GM10248 (cell line): ENCODE measurements at regions not wholly inside any gene's neighbourhood (a gene's known extent, or its start where the extent isn't known, plus 50 kb on each side); places are given as distances from the start of the nearest gene placed in this dataset.

Experiments used
- CTCF ChIA-PET: fragments of 300-600 bp; sonication (Branson Sonifier 250); formaldehyde crosslinking; extraction: SDS; loops from one replicate; lab custom pipeline; 2021; ENCODE audit warnings: antibody characterized with exemption; lab: Yijun Ruan, JAX
- POLR2A ChIA-PET: fragments of 350-650 bp; sonication (Branson Sonifier 250); formaldehyde crosslinking; extraction: SDS; loops from one replicate; lab custom pipeline; 2020; ENCODE audit warnings: antibody characterized with exemption; lab: Yijun Ruan, JAX
- DNase-seq: peaks from one replicate; pipeline ENCODE4 v3.0.0; 2012; ENCODE audit errors: extremely low spot score
- TF ChIP-seq, protein P1 (sequence below): IDR thresholded peaks from 2 replicates; pipeline ENCODE4 v1.5.1; 2012; ENCODE audit warnings: mild to moderate bottlenecking, low read depth; ENCODE audit errors: extremely low read depth, missing control alignments, control extremely low read depth

DNA sequence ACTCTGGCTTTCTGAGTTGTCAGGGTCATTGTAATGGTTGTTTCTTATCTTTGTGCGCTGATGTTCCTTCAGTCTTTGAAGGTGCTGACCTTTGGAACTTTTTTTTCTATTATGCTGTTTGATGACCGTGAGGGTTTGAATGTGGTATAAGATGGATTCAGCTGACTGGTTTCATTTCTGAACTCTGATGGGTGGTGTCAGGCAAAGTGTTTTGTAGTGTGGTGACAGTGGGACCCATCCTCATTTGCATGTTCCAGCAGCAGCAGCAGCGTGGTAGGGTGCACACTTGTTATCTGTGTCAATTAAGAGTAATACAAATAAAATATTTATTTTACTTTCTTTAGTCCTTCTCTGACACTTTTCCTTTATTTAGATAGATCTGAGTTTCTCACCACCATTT, 227.7 kb upstream of the PRR16 start:
- POLR2A ChIA-PET = no interaction called here
- DNase-seq = no peak
- TF ChIP-seq, protein P1, sequence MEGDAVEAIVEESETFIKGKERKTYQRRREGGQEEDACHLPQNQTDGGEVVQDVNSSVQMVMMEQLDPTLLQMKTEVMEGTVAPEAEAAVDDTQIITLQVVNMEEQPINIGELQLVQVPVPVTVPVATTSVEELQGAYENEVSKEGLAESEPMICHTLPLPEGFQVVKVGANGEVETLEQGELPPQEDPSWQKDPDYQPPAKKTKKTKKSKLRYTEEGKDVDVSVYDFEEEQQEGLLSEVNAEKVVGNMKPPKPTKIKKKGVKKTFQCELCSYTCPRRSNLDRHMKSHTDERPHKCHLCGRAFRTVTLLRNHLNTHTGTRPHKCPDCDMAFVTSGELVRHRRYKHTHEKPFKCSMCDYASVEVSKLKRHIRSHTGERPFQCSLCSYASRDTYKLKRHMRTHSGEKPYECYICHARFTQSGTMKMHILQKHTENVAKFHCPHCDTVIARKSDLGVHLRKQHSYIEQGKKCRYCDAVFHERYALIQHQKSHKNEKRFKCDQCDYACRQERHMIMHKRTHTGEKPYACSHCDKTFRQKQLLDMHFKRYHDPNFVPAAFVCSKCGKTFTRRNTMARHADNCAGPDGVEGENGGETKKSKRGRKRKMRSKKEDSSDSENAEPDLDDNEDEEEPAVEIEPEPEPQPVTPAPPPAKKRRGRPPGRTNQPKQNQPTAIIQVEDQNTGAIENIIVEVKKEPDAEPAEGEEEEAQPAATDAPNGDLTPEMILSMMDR = no peak
- CTCF ChIA-PET = interaction anchor here (1.6 kb wide), 1 partner anchor 13 kb away, joined by 3 read pairs; no protein-coding TSS in a partner anchor

DNA sequence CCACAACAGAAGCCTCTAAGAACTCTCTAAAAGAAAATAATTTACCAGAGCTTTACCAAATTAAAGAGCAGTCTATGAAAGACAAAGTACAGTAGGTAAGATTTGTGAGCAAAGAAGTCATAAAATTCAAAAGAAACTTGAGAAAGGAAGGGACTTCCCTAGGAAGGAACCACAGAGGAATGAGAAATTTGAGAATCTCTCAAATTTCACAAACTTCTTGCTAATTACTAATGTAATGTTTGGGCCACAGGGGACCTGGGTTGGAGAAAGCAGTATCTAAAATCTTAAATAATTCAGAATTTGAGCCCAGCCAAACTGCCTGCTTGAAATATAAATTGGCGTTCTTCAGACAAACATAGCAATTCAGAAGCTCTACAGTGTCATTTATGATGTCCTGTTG, 225.0 kb upstream of the PRR16 start:
- TF ChIP-seq, protein P1 = no peak
- POLR2A ChIA-PET = interaction anchor here (0.6 kb wide), 1 partner anchor 875 kb away, joined by 7 read pairs; no protein-coding TSS in a partner anchor
- no peak for DNase-seq
- CTCF ChIA-PET = interaction anchor here (0.9 to 1.3 kb wide), 2 partner anchors 12 to 39 kb away, joined by 3 to 5 read pairs; no protein-coding TSS in a partner anchor

DNA sequence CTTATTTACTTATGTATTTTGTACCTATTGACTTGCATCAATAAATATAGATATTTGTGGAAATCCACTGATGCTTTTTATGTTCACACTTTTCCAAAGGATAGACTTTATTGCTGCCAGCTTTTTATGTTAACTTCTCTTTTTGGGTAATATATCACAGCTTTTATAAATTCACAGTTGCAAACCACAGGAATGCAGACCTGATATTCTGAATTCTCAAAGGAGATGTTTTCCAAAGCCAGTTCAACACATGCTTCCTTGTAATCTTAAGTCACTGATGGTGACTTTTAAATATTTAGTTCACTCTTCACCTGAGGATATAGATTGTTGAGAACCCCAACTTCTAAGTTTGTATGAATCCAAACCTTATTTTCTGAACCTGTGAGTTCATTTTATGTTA, 223.4 kb upstream of the PRR16 start:
- DNase-seq = no peak
- TF ChIP-seq, protein P1 = no peak
- POLR2A ChIA-PET = no interaction called here
- CTCF ChIA-PET = interaction anchor here (0.7 to 0.9 kb wide), 2 partner anchors 9 to 11 kb away, joined by 3 read pairs; no protein-coding TSS in a partner anchor

DNA sequence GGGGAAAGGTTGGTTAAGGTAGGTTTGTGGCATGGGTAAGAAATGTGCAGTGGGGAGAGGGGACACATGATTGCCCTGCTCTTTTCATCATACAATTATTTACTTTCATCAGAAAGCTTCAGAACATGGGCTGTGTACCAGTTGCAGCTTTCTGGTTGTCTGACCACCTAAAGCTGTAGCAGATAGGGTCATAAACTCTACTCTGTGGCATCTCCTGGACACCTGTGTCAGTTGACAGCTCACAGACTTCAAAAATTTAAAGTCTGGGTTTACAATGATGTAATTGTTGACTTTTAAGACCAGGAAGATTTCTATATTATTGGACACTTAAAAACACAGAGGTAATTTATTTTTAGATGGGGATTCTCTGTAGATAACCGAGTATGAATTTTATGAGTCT, 222.7 kb upstream of the PRR16 start:
- ChIA-PET CTCF (interaction anchor here (0.9 kb wide), 1 partner anchor 9 kb away, joined by 3 read pairs; no protein-coding TSS in a partner anchor), POLR2A (no interaction called here)
- TF ChIP-seq, protein P1 = no peak
- DNase-seq = no peak

DNA sequence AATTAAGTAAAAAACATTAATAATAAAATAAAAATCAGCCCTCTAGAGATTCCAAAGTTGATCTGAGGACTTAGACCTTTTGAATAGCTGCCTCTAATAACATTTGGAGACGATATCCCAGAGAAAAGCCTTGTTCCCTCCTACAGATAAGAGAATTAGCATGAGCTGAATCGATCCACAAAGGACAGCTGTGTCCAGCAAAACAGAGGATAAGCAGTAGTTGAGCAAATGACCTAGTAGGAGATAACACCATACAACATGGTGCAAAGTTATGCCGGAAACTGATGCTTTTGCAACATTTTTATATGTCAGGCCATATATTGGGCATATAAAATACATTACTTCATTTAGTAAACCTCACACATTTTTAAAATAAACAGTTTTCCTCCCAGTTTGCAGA, 212.2 kb upstream of the PRR16 start:
- TF ChIP-seq, protein P1 = no peak
- CTCF ChIA-PET = interaction anchor here (0.8 to 1.3 kb wide), 4 partner anchors 10 to 23 kb away, joined by 3 to 4 read pairs (median 3); no protein-coding TSS in a partner anchor
- no peak for DNase-seq
- POLR2A ChIA-PET = no interaction called here

DNA sequence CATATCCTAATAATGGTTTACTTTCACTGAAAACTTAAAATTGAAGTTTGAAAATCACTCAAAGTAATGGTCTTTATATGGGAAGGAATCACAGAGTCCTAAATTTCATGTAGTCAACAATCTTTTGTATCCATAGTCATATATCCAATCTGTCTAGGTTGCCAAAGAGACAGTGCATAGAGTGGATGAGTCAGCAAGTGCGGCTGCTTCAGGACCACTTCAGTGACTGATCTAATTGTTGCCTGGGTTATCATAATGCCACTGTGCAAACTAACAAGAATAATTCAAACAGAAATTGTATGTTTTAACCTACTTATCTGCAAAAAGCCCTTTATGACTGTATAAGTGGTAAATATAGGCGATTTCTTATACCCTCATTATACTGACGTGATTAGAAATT, 211.3 kb upstream of the PRR16 start:
- POLR2A ChIA-PET = no interaction called here
- CTCF ChIA-PET = interaction anchor here (0.8 kb wide), 1 partner anchor 18 kb away, joined by 3 read pairs; no protein-coding TSS in a partner anchor
- no peak for DNase-seq
- TF ChIP-seq, protein P1 = no peak
